ENCODE measurements at regions not wholly inside any gene's neighbourhood (a gene's known extent, or its start where the extent isn't known, plus 50 kb on each side); places are given as distances from the start of the nearest gene placed in this dataset.

GRCh38 chr4:156487107-156487506, 484.5 kb downstream of the PDGFC start:
- no peaks in the 10 kb centered on the region for H3K36me3 Mint-ChIP-seq
- H3K27me3 Mint-ChIP-seq, result no peaks in the 10 kb centered on the region
- no peaks in the 10 kb centered on the region for H3K4me1 Mint-ChIP-seq
- H3K4me3 Mint-ChIP-seq, result no peak overlapping the region
- POLR2A ChIA-PET, result no interaction called here
- ATAC-seq (no peak), DNase-seq (no peak)
- peaks cover 0 to 9% (median 3%) of the 10 kb centered on the region in 9 donors for H3K9me3 Mint-ChIP-seq
- H3K27ac Mint-ChIP-seq, result no peak overlapping the region

- POLR2A ChIA-PET, result no interaction called here
- no peaks in the 10 kb centered on the region for H3K36me3 Mint-ChIP-seq
- no peaks in the 10 kb centered on the region for H3K27me3 Mint-ChIP-seq
- H3K4me1 Mint-ChIP-seq, result no peaks in the 10 kb centered on the region
- peaks cover 0 to 9% (median 0%) of the 10 kb centered on the region in 9 donors for H3K9me3 Mint-ChIP-seq
- ATAC-seq (no peak), DNase-seq (no peak)
- H3K4me3 Mint-ChIP-seq, result no peak overlapping the region
- H3K27ac Mint-ChIP-seq, result no peak overlapping the region
Observed at GRCh38 chr4:156481845-156482244, 489.8 kb downstream of the PDGFC start.

DNA sequence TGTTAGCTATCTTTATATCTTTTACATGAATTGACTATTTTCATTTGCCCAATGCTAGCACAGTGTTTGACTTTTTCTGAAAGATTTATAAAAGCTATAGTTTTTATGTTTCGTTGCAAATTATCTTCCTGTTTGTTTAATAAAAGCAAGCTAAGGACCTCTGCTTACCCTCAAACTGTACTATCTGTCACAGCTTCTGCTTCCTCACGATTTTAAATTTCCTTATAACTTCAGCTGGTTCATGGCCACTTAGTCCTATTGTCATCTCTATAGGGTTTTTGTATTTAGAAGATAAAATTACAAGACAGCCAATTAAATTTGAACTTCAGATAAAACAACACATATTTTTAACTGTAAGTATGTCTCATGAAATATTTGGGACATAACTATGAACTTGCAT, 494.0 kb downstream of the PDGFC start:
- no peak overlapping the region for H3K27ac Mint-ChIP-seq

GRCh38 chr4:156476359-156476758, 495.2 kb downstream of the PDGFC start:
- ATAC-seq (no peak), DNase-seq (no peak)
- H3K27me3 Mint-ChIP-seq, result peaks cover 0 to 5% (median 0%) of the 10 kb centered on the region in 5 donors
- H3K4me3 Mint-ChIP-seq, result no peak overlapping the region
- H3K27ac Mint-ChIP-seq, result no peak overlapping the region
- POLR2A ChIA-PET, result no interaction called here
- H3K36me3 Mint-ChIP-seq, result no peaks in the 10 kb centered on the region
- no peaks in the 10 kb centered on the region for H3K4me1 Mint-ChIP-seq
- H3K9me3 Mint-ChIP-seq, result peaks cover 0 to 5% (median 0%) of the 10 kb centered on the region in 9 donors

More for the DNA sequence above, 494.0 kb downstream of the PDGFC start:
- DNase-seq (no peak), ATAC-seq (no peak)
- H3K9me3 Mint-ChIP-seq, result peaks cover 0 to 5% (median 0%) of the 10 kb centered on the region in 9 donors
- no peaks in the 10 kb centered on the region for H3K36me3 Mint-ChIP-seq
- H3K4me1 Mint-ChIP-seq, result no peaks in the 10 kb centered on the region
- no peak overlapping the region for H3K4me3 Mint-ChIP-seq
- POLR2A ChIA-PET, result no interaction called here
- peaks cover 0 to 5% (median 0%) of the 10 kb centered on the region in 5 donors for H3K27me3 Mint-ChIP-seq

GRCh38 chr4:156475322-156475721, 496.3 kb downstream of the PDGFC start:
- H3K9me3 Mint-ChIP-seq, result peaks cover 0 to 8% (median 0%) of the 10 kb centered on the region in 9 donors
- no peaks in the 10 kb centered on the region for H3K36me3 Mint-ChIP-seq
- peaks cover 0 to 5% (median 0%) of the 10 kb centered on the region in 5 donors for H3K27me3 Mint-ChIP-seq
- DNase-seq (no peak), ATAC-seq (no peak)
- no peak overlapping the region for H3K27ac Mint-ChIP-seq
- H3K4me1 Mint-ChIP-seq, result no peaks in the 10 kb centered on the region
- POLR2A ChIA-PET, result no interaction called here
- H3K4me3 Mint-ChIP-seq, result no peak overlapping the region

DNA sequence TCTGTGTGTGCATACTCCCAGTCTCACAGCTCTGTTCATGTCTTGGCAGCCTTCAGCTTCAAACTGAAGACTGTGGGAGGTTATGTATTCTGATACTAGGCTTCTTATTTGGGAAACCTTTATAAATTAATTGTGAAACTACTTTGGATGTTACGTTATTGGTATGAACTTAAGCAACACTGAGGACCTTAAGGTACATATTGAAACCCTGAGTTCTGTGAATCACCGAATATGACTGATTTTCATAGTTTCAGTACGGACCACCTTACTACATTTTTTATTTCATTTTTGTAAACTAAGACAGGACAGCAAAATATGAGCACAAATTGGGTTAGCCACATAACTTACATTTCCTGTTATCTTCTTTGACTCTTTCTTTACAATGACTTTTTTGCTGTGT, 498.4 kb downstream of the PDGFC start:
- H3K4me3 Mint-ChIP-seq, result no peak overlapping the region
- H3K4me1 Mint-ChIP-seq, result no peaks in the 10 kb centered on the region
- no peak for ATAC-seq
- peaks cover 0 to 8% (median 1%) of the 10 kb centered on the region in 9 donors for H3K9me3 Mint-ChIP-seq
- no peak for DNase-seq
- POLR2A ChIA-PET, result no interaction called here
- H3K27ac Mint-ChIP-seq, result no peak overlapping the region
- peaks cover 0 to 5% (median 0%) of the 10 kb centered on the region in 5 donors for H3K27me3 Mint-ChIP-seq
- no peaks in the 10 kb centered on the region for H3K36me3 Mint-ChIP-seq

GRCh38 chr4:156472624-156473023, 499.0 kb downstream of the PDGFC start:
- Mint-ChIP-seq H3K36me3 (no peaks in the 10 kb centered on the region), H3K27ac (no peak overlapping the region), H3K27me3 (peaks cover 0 to 5% (median 0%) of the 10 kb centered on the region in 5 donors), H3K4me3 (no peak overlapping the region), H3K9me3 (peaks cover 0 to 8% (median 1%) of the 10 kb centered on the region in 9 donors), H3K4me1 (no peaks in the 10 kb centered on the region)
- DNase-seq, result no peak
- no peak for ATAC-seq
- POLR2A ChIA-PET, result no interaction called here

- Mint-ChIP-seq H3K9me3 (peaks cover 0 to 12% (median 4%) of the 10 kb centered on the region in 9 donors), H3K27me3 (no peaks in the 10 kb centered on the region), H3K4me3 (no peak overlapping the region), H3K27ac (no peak overlapping the region), H3K4me1 (no peaks in the 10 kb centered on the region), H3K36me3 (peaks cover 0 to 4% (median 0%) of the 10 kb centered on the region in 3 donors)
- POLR2A ChIA-PET, result no interaction called here
- ATAC-seq (no peak), DNase-seq (no peak)
Observed at GRCh38 chr4:156459584-156459983, 505.9 kb upstream of the CTSO start.

DNA sequence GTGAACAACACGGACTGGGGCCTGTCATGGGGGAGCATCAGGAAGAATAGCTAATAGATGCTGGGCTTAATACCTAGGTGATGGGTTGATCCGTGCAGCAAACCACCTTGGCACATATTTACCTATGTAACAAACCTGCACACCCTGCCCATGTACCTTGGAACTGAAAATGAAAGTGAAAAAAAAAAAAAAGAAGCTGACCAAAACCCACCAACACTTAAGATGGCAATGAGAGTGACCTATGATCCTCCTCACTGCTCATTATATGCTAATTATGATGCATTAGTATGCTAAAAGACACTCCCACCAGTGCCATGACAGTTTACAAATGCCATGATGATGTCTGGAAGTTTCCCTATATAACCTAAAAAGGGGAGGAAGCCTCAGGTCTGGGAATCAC, 503.2 kb upstream of the CTSO start:
- POLR2A ChIA-PET, result no interaction called here
- ATAC-seq (no peak), DNase-seq (no peak)
- Mint-ChIP-seq H3K27me3 (no peaks in the 10 kb centered on the region), H3K27ac (no peak overlapping the region), H3K9me3 (peaks cover 0 to 23% (median 3%) of the 10 kb centered on the region in 9 donors), H3K36me3 (peaks cover 0 to 4% (median 0%) of the 10 kb centered on the region in 3 donors), H3K4me3 (no peak overlapping the region), H3K4me1 (no peaks in the 10 kb centered on the region)

- Mint-ChIP-seq H3K9me3 (peaks cover 0 to 4% (median 0%) of the 10 kb centered on the region in 9 donors), H3K4me1 (no peaks in the 10 kb centered on the region), H3K27ac (no peak overlapping the region), H3K36me3 (no peaks in the 10 kb centered on the region), H3K4me3 (no peak overlapping the region), H3K27me3 (no peaks in the 10 kb centered on the region)
- ATAC-seq (no peak), DNase-seq (no peak)
- POLR2A ChIA-PET, result no interaction called here
Observed at GRCh38 chr4:156443488-156443887, 489.8 kb upstream of the CTSO start.

DNA sequence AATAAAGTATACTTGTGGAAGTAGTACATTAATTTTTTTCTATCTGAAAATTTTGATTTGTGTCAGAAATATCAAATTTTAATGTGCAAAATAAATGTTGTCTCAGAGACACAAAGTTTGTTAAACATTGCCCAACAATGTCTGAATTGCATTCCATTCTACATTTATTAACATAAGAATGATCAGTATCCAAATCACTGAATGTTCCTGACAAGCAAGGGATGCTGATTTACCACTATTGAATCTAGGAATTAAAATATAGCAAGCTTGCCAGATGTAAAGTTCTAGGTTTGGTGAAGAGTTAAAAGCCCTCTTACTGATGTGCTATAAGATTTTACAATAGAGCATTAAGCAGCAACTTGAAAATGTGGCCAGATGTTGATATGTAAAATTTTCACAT, 489.2 kb upstream of the CTSO start:
- no peak overlapping the region for H3K4me3 Mint-ChIP-seq
- no peaks in the 10 kb centered on the region for H3K27me3 Mint-ChIP-seq
- POLR2A ChIA-PET, result no interaction called here
- H3K4me1 Mint-ChIP-seq, result no peaks in the 10 kb centered on the region
- peaks cover 0 to 4% (median 0%) of the 10 kb centered on the region in 9 donors for H3K9me3 Mint-ChIP-seq
- H3K27ac Mint-ChIP-seq, result no peak overlapping the region
- H3K36me3 Mint-ChIP-seq, result no peaks in the 10 kb centered on the region
- ATAC-seq (no peak), DNase-seq (no peak)

DNA sequence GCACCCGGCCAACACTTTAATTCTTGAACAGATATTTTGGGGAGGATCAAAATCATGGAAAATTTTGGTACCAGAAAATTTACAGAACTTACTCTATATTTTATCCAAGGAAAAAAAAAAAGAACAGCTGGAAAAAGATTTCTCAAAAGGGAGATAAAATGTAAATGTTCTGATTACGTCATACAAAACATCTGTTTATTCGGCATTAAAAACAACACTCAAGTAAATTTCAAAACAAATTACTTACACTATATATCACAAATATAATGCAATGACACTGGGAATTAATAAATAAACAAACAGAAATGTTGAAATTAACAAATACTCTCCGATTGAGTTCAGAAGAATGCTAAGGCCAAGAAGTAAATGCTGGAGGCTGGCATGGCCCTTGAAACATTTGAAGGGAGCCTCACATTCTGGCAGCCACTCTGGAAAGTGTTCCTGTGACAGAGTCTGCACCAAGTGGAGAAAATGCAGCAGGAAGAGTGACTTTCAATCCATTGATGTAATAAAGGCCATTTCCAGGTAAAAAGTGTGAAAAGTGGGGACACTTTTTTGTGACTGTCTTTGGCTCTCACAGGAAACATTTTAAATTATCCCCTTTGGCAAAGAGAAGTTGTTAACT, 486.0 kb upstream of the CTSO start:
- peaks cover 0 to 4% (median 0%) of the 10 kb centered on the region in 9 donors for H3K9me3 Mint-ChIP-seq
- DNase-seq (no peak), ATAC-seq (no peak)
- no peak overlapping the region for H3K27ac Mint-ChIP-seq
- H3K36me3 Mint-ChIP-seq, result no peaks in the 10 kb centered on the region
- no peaks in the 10 kb centered on the region for H3K4me1 Mint-ChIP-seq
- H3K4me3 Mint-ChIP-seq, result no peak overlapping the region
- POLR2A ChIA-PET, result no interaction called here
- no peaks in the 10 kb centered on the region for H3K27me3 Mint-ChIP-seq

- POLR2A ChIA-PET, result no interaction called here
- Mint-ChIP-seq H3K27me3 (no peaks in the 10 kb centered on the region), H3K27ac (no peak overlapping the region), H3K9me3 (peaks cover 0 to 4% (median 0%) of the 10 kb centered on the region in 9 donors), H3K36me3 (no peaks in the 10 kb centered on the region), H3K4me3 (no peak overlapping the region), H3K4me1 (no peaks in the 10 kb centered on the region)
- ATAC-seq, result no peak
- no peak for DNase-seq
Observed at GRCh38 chr4:156437666-156438065, 484.0 kb upstream of the CTSO start.

- Mint-ChIP-seq H3K4me3 (no peak overlapping the region), H3K9me3 (peaks cover 0 to 32% (median 0%) of the 10 kb centered on the region in 9 donors), H3K36me3 (no peaks in the 10 kb centered on the region), H3K27ac (no peak overlapping the region), H3K27me3 (peaks cover 0 to 2% (median 0%) of the 10 kb centered on the region in 5 donors), H3K4me1 (no peaks in the 10 kb centered on the region)
- ATAC-seq (no peak), DNase-seq (no peak)
- POLR2A ChIA-PET, result no interaction called here
Observed at GRCh38 chr4:156422576-156422975, 468.9 kb upstream of the CTSO start.
